ENCODE measurements at regions not wholly inside any gene's neighbourhood (a gene's known extent, or its start where the extent isn't known, plus 50 kb on each side); places are given as distances from the start of the nearest gene placed in this dataset.

DNA sequence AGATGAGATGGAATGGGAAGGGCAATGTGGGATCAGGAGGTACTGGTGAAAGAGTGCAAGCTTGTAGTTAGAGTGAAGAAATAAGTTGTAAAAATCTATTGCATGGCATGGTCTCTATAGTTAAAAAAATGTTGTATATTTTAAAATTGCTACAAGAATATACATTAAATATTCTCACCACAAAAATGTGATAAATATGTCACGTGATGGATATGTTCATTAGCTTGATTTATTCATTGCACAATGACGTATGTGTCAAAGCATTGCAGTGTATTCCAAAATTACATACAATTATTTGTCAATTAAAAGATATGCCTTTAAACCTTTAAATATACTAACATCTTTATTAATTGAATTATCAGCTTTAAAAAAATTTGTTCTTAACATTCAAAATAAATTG, 1607.1 kb downstream of the REEP3 start:
- Histone ChIP-seq H3K4me1 (no peaks in the 10 kb centered on the region), H3K27me3 (no peaks in the 10 kb centered on the region), H3K4me2 (no peak overlapping the region), H3K9ac (no peak overlapping the region), H3K4me3 (no peak overlapping the region), H3F3A (ENCODE audit: low read depth) (no peaks in the 10 kb centered on the region), H4K20me1 (ENCODE audit: low read depth) (no peaks in the 10 kb centered on the region), H3K79me2 (ENCODE audit: low read depth) (no peaks in the 10 kb centered on the region), H3K9me3 (ENCODE audit: low read depth) (no peaks in the 10 kb centered on the region), H3K36me3 (no peaks in the 10 kb centered on the region), H3K27ac (no peak overlapping the region), H2AFZ (replicated peaks) (no peak overlapping the region)
- Mint-ChIP-seq H3K4me3 (no peak overlapping the region), H3K9me3 (no peaks in the 10 kb centered on the region), H3K27ac (no peak overlapping the region), H3K4me1 (no peaks in the 10 kb centered on the region), H3K36me3 (no peaks in the 10 kb centered on the region), H3K27me3 (ENCODE audit: insufficient read depth, low read depth) (no peaks in the 10 kb centered on the region)
- no peak for DNase-seq (ENCODE audit: low spot score)
- TF ChIP-seq EZH2 (IDR thresholded peaks at IDR 0.05), result no peak
- TF ChIP-seq, protein P1, sequence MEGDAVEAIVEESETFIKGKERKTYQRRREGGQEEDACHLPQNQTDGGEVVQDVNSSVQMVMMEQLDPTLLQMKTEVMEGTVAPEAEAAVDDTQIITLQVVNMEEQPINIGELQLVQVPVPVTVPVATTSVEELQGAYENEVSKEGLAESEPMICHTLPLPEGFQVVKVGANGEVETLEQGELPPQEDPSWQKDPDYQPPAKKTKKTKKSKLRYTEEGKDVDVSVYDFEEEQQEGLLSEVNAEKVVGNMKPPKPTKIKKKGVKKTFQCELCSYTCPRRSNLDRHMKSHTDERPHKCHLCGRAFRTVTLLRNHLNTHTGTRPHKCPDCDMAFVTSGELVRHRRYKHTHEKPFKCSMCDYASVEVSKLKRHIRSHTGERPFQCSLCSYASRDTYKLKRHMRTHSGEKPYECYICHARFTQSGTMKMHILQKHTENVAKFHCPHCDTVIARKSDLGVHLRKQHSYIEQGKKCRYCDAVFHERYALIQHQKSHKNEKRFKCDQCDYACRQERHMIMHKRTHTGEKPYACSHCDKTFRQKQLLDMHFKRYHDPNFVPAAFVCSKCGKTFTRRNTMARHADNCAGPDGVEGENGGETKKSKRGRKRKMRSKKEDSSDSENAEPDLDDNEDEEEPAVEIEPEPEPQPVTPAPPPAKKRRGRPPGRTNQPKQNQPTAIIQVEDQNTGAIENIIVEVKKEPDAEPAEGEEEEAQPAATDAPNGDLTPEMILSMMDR (IDR thresholded peaks at IDR 0.05), result no peak
- no peak for TF ChIP-seq EZH2phosphoT487 (IDR thresholded peaks at IDR 0.05)

DNA sequence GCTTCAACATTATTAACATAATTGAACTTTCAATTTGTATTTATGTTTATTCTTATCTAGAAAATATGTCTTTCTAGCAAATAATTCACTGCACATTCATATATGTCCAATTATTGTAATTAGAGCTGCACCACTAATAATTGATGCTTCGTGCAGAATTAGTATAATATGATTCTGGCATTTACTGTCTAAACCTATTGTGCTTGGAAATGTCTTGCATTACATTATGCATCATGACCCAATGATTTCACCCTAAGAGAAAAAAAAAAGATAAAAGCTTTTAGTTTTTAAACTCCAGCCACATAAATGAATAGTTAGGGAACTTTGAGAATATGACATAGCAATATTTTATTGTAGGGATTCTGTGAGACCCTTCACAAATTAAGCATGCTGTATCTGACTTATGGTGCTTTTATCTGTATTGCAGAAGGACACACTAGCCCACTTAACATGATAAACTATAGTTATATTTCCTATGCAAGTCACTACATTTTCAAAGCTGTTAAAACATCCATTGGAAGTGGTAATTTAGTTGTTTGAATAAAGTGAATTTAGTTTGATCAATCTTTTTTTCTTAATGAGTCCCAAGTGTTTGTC, 1609.1 kb downstream of the REEP3 start:
- Histone ChIP-seq H3F3A (ENCODE audit: low read depth) (no peaks in the 10 kb centered on the region), H2AFZ (replicated peaks) (no peak overlapping the region), H3K79me2 (ENCODE audit: low read depth) (no peaks in the 10 kb centered on the region), H3K27ac (no peak overlapping the region), H3K4me3 (no peak overlapping the region), H3K4me2 (no peak overlapping the region), H3K27me3 (no peaks in the 10 kb centered on the region), H3K9me3 (ENCODE audit: low read depth) (no peaks in the 10 kb centered on the region), H3K36me3 (no peaks in the 10 kb centered on the region), H3K4me1 (no peaks in the 10 kb centered on the region), H3K9ac (no peak overlapping the region), H4K20me1 (ENCODE audit: low read depth) (no peaks in the 10 kb centered on the region)
- Mint-ChIP-seq H3K4me3 (no peak overlapping the region), H3K27ac (no peak overlapping the region), H3K4me1 (no peaks in the 10 kb centered on the region), H3K36me3 (no peaks in the 10 kb centered on the region), H3K27me3 (ENCODE audit: insufficient read depth, low read depth) (no peaks in the 10 kb centered on the region), H3K9me3 (no peaks in the 10 kb centered on the region)
- DNase-seq (ENCODE audit: low spot score), result no peak
- TF ChIP-seq, protein P1 (IDR thresholded peaks at IDR 0.05), result no peak

DNA sequence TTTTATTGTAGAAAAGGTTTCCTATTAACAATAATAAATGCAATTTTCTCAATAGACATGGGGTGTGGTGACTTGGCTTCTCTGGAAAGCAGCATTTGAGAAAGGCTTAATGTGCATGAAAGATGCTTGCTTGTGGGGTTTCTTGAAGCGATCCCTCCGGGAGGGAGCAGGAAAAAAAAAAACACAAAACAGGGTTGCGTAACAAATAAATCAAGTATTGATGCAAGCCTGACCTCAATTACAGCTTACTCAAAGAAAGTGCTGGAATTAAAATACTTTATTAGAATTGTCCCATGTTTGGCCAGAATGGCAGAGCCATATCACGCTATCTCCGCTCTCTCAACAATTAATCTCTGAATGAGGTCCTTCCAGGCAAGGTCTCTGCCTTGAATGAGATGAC, 1612.5 kb downstream of the REEP3 start:
- H3K27ac Mint-ChIP-seq, result no peak overlapping the region
- no peaks in the 10 kb centered on the region for H3K4me1 Mint-ChIP-seq
- Histone ChIP-seq H3K27me3 (no peaks in the 10 kb centered on the region), H3F3A (ENCODE audit: low read depth) (no peaks in the 10 kb centered on the region), H3K27ac (no peak overlapping the region), H3K9me3 (ENCODE audit: low read depth) (no peaks in the 10 kb centered on the region), H3K4me2 (no peak overlapping the region), H3K9ac (no peak overlapping the region), H3K36me3 (no peaks in the 10 kb centered on the region), H2AFZ (replicated peaks) (no peak overlapping the region), H3K4me3 (no peak overlapping the region), H3K79me2 (ENCODE audit: low read depth) (no peaks in the 10 kb centered on the region), H3K4me1 (no peaks in the 10 kb centered on the region), H4K20me1 (ENCODE audit: low read depth) (no peaks in the 10 kb centered on the region)
- no peaks in the 10 kb centered on the region for H3K9me3 Mint-ChIP-seq
- H3K4me3 Mint-ChIP-seq, result no peak overlapping the region
- no peak for TF ChIP-seq EZH2phosphoT487 (IDR thresholded peaks at IDR 0.05)
- TF ChIP-seq, protein P1 (IDR thresholded peaks at IDR 0.05), result no peak
- TF ChIP-seq EZH2 (IDR thresholded peaks at IDR 0.05), result no peak
- H3K27me3 Mint-ChIP-seq (ENCODE audit: insufficient read depth, low read depth), result no peaks in the 10 kb centered on the region
- no peak for DNase-seq (ENCODE audit: low spot score)
- no peaks in the 10 kb centered on the region for H3K36me3 Mint-ChIP-seq

Measured in neural progenitor cell (in vitro differentiated cells).